DMS53 (cell line): ENCODE measurements at regions not wholly inside any gene's neighbourhood (a gene's known extent, or its start where the extent isn't known, plus 50 kb on each side); places are given as distances from the start of the nearest gene placed in this dataset.
A peak's percentile ranks its signal among the peaks of the same experiment; 100 is the strongest.

Experiments used
- DNase-seq: peaks from one replicate; lab custom pipeline; 2025; lab: John Stamatoyannopoulos, UW

GRCh38 chr15:60135961-60136360, 131.8 kb downstream of the FOXB1 start:
- no peak for DNase-seq

GRCh38 chr15:60137711-60138396, 133.7 kb downstream of the FOXB1 start:
- DNase-seq, result no peak

GRCh38 chr15:60138397-60138968, 134.4 kb downstream of the FOXB1 start:
- no peak for DNase-seq

GRCh38 chr15:60152386-60152785, 148.3 kb downstream of the FOXB1 start:
- DNase-seq, result no peak

- DNase-seq, result no peak
Measured at GRCh38 chr15:60154764-60155325, 150.7 kb downstream of the FOXB1 start.

GRCh38 chr15:60155661-60156060, 151.6 kb downstream of the FOXB1 start:
- DNase-seq, result peak; percentile 2

- no peak for DNase-seq
Measured at GRCh38 chr15:60160909-60161308, 156.8 kb downstream of the FOXB1 start.

GRCh38 chr15:60161704-60162103, 157.6 kb downstream of the FOXB1 start:
- DNase-seq, result no peak

GRCh38 chr15:60162251-60162967, 158.3 kb downstream of the FOXB1 start:
- peak; percentile 44 for DNase-seq

GRCh38 chr15:60162968-60163355, 158.9 kb downstream of the FOXB1 start:
- no peak for DNase-seq

- no peak for DNase-seq
Measured at GRCh38 chr15:60165111-60165510, 161.0 kb downstream of the FOXB1 start.

GRCh38 chr15:60172143-60172542, 168.0 kb downstream of the FOXB1 start:
- no peak for DNase-seq

- DNase-seq, result peak; percentile 66
Measured at GRCh38 chr15:60179786-60180391, 175.8 kb downstream of the FOXB1 start.

- peak; percentile 2 for DNase-seq
Measured at GRCh38 chr15:60181957-60182356, 177.8 kb downstream of the FOXB1 start.

- no peak for DNase-seq
Measured at GRCh38 chr15:60183366-60183765, 179.3 kb downstream of the FOXB1 start.

- DNase-seq, result no peak
Measured at GRCh38 chr15:60184579-60184978, 180.5 kb downstream of the FOXB1 start.

GRCh38 chr15:60191016-60191415, 186.9 kb downstream of the FOXB1 start:
- no peak for DNase-seq

- DNase-seq, result no peak
Measured at GRCh38 chr15:60191821-60192220, 187.7 kb downstream of the FOXB1 start.

- no peak for DNase-seq
Measured at GRCh38 chr15:60195611-60196010, 191.5 kb downstream of the FOXB1 start.

GRCh38 chr15:60204131-60204885, 193.5 kb downstream of the ANXA2 start:
- no peak for DNase-seq

GRCh38 chr15:60208709-60209108, 189.1 kb downstream of the ANXA2 start:
- no peak for DNase-seq

GRCh38 chr15:60212536-60212935, 185.2 kb downstream of the ANXA2 start:
- peak; percentile 17 for DNase-seq
